GM19395 (cell line): ENCODE measurements at regions not wholly inside any gene's neighbourhood (a gene's known extent, or its start where the extent isn't known, plus 50 kb on each side); places are given as distances from the start of the nearest gene placed in this dataset.

ENCODE experiments used
- ATAC-seq: cut with Tn5 transposase; IDR thresholded peaks from one replicate; pipeline ENCODE4 v1.9.1; 2021; ENCODE audit warnings: mild to moderate bottlenecking, moderate library complexity; ENCODE audit not compliant: unreplicated experiment

GRCh38 chr11:119550053-119550752, 127.2 kb upstream of the THY1 start:
- ATAC-seq, result no peak

GRCh38 chr11:119547511-119547910, 124.5 kb upstream of the THY1 start:
- no peak for ATAC-seq

- no peak for ATAC-seq
Measured at GRCh38 chr11:119545978-119546915, 123.3 kb upstream of the THY1 start.

- no peak for ATAC-seq
Measured at GRCh38 chr11:119540370-119541125, 117.6 kb upstream of the THY1 start.

DNA sequence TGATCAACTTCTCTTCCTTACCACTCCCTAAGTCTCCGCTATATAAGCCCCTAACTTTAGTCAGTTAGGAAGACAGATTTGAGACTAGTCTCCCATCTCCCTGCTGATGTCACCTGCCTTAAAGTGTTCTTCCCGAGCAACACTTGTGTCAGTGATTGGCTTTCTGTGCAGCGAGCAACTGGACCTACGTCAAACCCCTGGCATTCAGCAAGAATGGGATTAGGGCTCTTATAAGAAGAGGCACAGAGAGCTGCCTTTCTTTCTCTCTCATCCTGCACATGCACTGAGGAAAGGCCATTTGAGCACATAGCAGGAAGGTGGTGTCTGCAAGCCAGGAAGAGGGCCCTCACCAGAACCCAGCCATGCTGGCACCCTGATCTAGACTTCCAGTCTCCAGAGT, 116.6 kb upstream of the THY1 start:
- no peak for ATAC-seq

GRCh38 chr11:119538753-119539152, 115.8 kb upstream of the THY1 start:
- no peak for ATAC-seq

- no peak for ATAC-seq
Measured at GRCh38 chr11:119537306-119538253, 114.6 kb upstream of the THY1 start.

DNA sequence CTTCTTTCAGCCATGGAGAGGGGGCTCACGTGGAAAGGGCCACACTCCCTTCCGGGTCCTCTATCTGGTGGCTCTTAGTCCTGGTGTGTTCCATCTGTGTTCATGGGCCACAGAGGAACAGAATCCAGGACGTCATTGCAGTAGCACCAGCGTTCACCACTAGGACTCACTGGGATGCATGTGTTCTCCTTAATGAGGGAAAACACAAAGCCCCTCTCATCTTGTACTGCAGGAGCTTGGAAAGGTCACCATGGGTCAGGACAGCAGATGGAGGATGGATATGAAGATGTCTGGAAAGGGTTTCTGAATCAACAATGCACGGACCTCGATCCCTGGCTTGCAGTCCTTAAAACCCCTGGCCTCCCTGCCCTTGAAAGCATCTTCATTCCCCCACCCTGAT, 113.8 kb upstream of the THY1 start:
- ATAC-seq, result no peak

- ATAC-seq, result peak; percentile 69
Measured at GRCh38 chr11:119533921-119534736, 111.2 kb upstream of the THY1 start.

- no peak for ATAC-seq
Measured at GRCh38 chr11:119533462-119533861, 110.5 kb upstream of the THY1 start.

DNA sequence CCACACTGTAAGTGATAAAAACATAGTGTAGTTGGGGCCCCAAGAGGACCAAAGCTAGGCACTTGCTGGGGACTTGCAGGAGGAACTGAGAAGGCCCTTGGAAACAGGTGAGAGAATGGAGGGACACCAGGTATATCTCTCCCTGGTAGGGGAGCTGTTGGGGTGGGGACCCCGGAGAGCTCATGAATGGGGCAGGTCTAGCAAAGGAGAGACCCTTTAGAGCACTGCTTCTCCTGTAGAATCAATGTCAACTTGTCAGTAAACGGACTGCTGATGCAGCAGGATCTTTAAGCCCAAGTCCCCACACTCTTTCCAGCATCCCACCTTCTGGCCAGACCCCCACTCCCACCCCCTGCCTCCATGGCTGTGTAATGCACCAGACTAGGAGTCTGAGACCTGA, 109.6 kb upstream of the THY1 start:
- ATAC-seq, result no peak

GRCh38 chr11:119531623-119532022, 108.7 kb upstream of the THY1 start:
- ATAC-seq, result no peak

DNA sequence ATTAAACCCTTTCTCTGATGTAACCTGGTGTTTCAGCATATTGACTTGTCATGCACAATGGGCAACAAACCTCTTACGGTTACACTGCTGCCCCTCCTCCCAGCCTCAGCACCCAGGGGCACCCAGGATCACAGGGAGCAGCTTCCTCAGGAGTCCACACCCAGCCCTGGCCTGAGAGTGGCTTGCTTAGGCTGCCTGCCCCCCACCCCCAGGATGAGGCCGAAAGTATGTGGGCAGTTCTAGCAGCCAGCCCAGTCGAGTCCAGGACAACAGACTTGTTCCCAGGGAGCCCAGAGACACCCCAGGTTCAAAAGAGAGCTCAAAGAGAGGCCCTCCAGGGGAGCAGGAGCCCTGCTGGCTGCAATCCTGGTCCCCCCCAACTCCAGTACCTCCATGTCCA, 108.1 kb upstream of the THY1 start:
- no peak for ATAC-seq

DNA sequence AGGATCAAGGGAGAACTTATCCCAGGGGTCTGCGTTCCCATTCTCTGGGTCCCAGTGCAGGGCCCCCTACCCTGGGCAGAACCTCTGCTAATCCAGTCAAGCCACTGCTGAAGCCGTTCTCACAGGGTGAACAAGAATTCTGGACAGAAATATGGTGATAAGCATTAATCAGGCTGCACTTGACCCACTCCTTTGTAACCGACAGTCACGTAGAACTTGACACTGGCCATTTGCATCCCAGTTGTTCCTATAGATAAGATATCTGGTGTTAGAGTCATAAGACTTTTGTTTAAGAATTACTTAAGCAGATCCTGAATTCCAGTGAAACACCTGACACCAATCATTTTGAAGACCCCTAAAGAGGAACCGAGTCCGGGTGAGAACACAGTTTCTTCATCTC, 107.5 kb upstream of the THY1 start:
- ATAC-seq, result no peak

DNA sequence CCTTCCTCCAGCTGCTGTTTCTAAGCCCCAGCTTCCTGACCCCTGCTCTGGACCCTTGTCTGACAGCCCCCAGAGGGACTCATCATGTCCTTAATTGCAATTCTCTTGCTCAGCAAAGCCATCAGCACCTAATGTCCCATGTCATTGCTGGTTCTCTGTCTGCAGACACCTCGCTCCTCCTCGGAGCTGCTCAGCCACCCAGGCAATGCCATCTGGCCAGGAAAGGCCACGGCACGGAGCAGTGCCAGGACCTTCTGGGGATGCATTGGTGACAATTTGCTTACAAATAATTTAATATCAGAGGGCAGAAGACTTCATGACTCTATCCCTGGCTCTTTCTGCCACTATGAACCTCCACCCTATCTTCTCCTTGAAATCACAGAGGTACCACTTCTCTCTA, 107.0 kb upstream of the THY1 start:
- no peak for ATAC-seq

DNA sequence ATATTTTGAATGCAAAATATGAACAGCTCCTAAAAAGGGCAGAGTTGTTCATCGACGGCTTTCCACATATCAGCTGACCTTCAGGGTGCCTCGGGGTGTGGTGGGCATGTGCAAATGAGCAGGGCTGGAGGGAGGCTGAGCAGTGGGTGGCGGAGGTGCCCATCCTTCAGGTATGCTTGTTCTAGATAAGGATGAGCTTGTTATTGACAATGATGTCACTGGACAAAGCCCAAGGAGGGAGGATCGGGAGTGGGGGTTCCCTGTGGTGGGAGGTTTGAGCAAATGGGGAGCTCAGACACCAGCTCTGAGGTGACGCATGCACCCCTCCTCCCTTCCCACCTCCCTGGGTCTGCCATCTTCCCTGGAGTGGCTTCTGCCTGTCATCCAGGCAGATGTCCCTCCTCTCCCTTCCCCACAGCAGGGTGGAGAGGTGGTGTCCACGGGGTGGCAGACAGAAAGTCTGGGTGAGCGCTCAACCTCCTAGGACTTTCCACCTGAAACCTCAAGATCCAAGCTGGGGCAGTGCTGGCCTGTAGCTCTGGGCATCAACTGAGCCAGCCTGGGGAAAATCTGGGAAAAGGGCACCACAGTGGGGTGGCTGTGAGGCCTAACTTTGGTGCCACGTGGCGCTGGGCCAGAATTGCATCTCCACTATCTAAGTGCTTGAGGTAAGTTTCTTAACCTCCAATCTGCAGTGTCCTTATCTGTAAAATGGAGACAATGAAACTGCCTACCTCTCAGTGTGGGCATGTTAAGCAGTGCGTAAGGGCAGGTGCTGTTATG, 106.3 kb upstream of the THY1 start:
- ATAC-seq, result no peak

GRCh38 chr11:119525867-119526196, 102.9 kb upstream of the THY1 start:
- no peak for ATAC-seq

DNA sequence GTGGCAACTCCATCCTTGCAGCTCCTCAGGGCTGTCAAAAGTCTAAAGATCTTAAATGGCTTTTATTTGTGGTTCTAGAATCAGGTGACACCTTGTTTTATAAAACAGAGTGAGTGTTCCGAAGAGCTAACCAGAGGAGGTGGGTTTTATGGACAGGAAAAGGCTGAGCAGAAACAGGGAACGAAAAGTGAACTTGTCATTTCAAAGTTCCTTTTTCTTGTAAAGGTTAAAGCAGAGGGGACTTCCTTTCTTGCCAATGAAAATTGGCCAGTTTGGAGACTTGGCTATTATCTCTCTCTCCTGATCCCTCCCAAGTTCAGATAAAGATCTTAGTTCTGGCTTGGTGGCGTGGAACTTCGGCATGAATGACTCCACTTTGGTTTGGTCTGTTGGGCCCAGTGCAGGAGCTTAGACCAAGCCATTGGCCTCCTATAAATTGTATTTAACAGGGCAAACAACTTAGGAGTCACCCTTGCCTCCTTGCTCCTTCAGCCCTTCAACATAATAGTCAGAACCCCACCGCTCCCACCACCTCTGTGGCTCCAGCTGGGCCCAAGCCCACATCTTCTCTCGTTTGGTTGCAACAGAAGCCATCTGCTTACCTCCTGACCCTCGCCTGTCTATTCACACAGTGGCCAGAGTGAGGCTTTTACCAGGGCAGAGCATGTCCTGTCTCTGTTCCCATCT, 102.4 kb upstream of the THY1 start:
- no peak for ATAC-seq
